ENCODE measurements at regions not wholly inside any gene's neighbourhood (a gene's known extent, or its start where the extent isn't known, plus 50 kb on each side); places are given as distances from the start of the nearest gene placed in this dataset.
"Not testable (repeated sequence)": the region's sequence is repeated elsewhere in the genome, so short reads cannot be mapped to it uniquely, and the experiment has no call there.

DNA sequence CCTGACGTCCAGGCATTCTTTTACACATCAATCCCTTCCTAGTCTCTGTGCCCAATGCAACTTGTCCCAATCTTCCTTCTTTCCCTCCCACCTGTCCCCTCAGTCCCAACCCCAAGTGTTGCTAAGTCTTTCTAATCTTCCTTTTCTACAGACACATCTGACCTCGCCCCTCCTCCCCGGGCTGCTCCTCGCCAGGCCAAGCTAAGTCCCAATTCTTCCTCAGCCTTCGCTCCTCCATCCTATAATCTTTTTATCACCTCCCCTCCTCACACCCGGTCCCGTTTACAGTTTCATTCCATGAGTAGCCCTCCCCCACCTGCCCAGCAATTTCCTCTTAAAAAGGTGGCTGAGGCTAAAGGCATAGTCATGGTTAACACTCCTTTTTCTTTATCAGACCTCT, 413.3 kb upstream of the ST8SIA4 start:
- not testable (repeated sequence) for DNase-seq

DNA sequence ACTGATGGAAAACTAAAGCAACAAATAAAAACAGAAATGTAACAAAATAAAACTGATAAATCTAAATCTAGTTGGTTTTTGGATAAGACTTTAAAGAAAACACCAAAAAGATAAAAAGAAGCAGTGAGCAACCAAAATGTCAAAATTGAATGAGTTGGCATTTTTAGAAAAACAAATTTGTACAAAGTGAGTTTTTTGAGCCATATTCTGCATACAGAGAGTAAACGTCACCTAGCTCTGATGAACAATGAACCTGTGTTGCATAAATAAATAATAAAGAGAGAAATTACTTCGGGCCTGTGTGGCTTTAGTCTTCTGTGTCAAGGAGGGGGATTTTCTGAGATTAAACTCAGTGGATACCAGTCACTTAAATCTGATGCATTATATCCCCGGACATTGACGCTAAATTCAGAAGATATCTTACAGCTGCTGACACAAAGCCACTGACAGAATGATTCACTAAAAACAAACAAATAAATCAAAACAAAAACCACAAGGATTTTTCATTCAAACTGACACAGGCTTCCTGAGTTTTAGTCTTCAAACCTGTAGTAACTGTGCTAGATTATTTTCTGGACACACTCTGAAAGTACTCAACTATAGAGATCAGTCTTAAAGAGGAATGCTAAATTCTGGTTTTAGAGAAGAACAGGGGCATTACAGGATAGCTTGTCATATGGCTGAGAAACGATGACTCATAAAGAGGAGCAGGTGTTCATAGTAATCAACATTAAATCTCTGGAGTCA, 403.5 kb upstream of the ST8SIA4 start:
- no peak for DNase-seq

DNA sequence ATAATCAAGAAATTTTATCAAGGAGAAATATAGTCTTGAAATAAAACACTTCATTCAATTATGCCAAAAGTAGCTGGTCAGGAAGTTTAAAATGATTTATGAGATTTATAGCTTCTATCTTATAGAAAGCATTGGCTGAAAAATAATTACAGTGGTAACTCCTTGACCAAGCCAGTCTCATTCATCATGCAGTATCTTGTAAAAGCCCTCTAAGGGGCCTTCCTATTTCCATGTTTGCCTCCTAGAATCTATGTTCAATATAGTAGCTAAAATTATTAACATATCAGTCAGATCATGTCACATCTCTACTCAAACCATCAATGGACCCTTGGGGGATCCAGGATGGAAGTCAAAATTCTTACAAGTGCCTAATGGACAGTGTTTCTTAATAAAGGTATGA, 393.4 kb upstream of the ST8SIA4 start:
- no peak for DNase-seq

DNA sequence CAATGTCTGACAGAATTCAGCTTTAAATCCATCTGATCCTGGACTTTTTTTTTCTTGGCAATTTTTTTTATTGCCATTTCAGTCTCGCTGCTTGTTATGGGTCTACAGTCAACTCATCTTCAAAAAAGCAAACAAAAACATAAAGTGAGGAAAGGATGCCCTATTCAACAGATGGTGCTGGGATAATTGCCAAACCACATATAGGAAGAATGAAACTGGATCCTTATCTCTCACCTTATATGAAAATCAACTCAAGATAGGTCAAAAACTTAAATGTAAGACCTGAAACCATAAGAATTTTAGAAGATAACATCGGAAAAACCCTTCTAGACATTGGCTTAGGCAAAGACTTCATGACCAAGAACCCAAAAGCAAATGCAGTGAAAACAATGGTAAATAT, 389.1 kb upstream of the ST8SIA4 start:
- no peak for DNase-seq

DNA sequence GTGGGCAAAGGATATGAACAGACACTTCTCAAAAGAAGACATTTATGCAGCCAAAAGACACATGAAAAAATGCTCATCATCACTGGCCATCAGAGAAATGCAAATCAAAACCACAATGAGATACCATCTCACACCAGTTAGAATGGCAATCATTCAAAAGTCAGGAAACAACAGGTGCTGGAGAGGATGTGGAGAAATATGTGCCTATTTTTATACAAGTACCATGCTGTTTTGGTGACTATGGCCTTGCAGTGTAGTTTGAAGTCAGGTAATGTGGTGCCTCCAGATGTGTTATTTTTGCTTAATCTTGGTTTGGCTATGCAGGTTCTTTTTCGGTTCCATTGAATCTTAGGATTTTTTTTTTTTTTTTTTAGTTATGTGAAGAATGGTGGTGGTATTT, 387.7 kb upstream of the ST8SIA4 start:
- not testable (repeated sequence) for DNase-seq

DNA sequence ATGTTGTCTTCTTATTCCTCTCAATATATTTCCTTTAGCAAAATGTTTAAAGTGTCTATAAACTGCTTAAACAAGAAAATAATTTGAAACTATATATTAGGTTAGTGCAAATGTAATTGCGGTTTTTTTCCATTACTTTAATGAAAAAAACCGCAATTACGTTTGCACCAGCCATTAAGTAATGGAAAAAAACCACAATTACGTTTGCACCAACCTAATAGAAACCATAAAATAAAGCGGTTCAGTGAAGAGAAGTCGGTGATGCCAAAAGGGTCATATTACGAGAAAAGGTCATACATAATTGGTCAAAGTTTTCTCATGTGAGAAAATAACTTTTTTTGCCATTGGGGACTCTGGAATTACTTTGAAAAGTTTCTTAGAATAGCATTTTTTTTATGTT, 385.6 kb upstream of the ST8SIA4 start:
- DNase-seq = no peak

DNA sequence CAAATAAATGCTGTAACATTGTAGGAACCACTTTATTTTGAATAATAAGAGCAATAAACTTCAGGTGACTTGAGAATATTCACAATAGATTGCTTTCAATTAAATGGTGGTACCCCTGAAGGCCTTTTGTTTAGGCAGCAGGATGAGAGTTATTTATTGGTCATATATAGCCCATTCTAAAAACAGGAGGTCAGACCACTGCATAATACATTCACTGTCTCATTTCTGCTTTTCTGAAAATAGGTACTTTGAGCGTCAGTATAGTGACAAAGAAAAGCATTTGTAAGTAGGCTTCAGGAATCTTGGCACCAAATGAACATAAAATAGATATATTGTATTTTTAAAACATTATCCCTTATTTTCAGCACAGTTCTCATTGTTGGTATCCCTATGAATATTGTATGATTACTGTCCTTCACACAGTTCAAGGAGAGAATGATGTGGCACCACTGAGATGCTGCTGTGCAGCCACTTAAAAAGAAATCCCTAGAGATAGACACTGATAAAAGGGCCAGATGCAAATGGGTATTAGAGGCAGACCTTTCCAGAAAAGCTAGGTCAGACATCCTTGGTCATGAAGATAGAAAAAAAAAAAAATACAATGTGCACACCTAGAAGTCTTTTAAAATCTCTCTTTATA, 381.8 kb upstream of the ST8SIA4 start:
- no peak for DNase-seq

DNA sequence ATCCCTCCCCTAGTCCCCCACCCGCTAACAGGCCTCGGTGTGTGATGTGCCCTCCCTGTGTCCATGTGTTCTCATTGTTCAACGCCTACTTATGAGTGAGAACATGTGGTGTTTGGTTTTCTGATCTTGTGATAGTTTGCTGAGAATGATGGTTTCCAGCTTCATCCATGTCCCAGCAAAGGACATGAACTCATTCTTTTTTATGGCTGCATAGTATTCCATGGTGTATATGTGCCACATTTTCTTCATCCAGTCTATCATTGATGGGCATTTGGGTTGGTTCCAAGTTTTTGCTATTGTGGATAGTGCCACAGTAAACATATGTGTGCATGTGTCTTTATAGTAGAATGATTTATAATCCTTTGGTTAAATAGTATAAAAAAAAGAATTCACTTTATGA, 380.9 kb upstream of the ST8SIA4 start:
- not testable (repeated sequence) for DNase-seq

DNA sequence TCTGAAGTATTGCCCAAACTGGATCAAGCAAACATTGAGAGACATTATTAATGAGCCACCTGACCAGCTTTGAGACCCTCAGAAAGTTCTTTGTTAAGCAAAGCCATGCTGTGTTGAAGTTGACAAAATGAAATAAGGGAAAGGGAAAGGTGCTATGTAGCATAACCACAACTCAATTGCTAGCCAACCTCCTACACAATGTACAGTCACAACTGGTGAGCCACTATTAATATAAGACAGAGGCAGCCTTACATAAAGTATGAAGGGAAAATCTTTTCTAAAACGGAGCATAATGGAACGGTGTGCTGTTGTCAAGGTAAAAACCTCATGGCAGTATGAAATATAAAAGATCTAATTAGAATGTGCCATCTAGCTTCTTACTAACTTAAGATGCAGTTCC, 375.8 kb upstream of the ST8SIA4 start:
- no peak for DNase-seq

DNA sequence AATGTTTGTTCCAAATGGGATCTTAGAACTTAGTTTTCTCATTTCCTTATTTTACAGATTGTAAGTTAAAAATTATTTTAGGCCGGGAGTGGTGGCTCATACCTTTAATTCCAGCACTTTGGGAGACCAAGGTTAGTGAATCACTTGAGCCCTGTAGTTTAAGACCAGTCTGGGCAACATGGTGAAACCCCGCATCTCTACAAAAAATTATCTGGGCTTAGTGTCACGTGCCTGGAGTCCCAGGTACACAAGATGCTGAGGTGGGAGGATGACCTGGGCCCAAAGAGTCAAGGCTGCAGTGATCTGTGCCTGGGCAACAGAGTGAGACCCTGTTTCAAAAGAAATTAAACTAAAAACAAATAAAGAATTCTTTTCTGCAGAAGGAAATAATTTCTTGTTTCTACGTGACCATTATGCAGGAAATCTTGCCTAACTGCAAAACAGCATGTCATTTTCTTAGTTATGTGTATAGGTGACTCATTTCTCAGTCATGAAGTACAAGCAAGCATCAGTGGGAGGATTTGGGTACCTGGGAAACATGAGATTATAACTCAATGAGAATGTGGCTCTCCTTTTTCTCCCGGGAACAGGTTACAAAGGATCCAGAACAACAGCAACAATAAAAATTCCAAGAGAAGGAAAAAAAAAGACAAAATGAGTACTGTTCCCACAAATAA, 375.1 kb upstream of the ST8SIA4 start:
- no peak for DNase-seq

DNA sequence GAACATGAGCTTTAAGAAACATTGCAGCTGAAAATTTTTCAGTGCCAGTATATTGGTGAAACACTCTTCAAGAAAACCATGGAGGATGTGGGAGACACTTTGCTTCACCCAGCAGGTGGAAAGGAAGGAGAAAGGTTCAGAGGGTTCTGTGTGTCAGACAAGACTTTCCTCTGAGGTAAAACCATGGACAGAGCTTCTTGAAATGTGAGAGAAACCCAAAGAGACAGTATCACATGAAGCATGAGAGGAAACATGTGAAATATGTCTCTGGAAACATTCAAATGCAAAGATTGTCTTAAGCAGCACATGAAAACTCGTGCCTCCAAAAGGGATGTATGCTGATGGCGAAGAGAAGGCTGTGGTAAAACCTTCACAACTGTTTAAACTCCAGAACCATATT, 368.9 kb upstream of the ST8SIA4 start:
- DNase-seq = no peak

DNA sequence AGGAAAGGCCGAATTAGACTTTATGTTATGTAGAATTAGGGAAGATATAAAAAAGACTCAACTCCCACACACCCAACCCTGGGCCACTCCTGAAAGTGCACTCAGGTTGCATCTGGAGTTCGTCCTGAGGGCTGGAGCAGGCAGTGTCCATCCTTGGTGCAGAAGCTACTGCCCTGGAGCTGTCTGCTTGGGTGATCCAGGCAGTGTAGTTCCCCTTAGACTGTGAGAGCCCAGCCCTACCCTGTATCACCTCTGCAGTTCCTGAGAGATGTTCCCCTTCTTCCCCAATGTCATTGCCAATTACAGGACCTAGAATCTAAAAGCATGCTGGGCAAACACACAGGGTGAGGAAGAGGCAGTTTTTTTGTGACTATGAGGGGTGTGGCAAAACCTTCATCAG, 368.3 kb upstream of the ST8SIA4 start:
- DNase-seq = no peak

DNA sequence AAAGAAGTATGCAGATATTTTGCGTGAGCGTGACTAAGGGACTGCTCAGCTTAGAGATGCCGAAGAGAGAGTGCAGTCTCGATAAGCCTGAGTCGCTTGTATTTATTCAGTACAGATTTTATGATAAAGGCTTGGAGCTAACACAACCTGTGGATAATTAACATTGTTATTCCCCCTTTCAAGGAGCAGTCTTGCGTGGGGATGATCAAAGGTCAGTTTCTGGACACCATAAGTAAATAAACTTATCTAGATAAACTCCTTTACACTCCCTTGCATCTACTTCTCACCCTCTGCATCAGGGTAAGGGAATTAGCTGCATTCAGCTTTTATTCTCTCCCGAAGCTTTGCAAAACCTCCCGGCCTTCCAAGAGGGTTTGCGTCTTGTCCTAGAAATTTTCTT, 357.8 kb upstream of the ST8SIA4 start:
- DNase-seq = no peak

DNA sequence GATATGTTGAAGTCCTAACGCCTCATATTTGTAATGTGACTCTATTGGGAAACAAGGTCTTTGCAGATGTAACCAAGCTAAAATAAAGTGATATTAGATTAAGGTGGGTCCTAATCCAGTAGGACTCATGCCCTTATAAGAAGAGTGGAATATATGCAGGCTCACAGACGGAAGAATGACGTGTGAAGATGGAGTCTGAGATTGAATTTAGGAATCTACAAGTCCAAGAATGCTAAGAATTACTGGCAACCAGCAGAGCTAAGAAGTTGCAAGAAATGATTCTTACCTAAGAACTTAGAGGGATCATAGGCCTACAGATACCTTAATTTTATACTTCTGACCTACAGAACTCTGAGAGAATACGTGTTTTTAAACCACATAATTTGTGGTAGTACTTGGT, 350.0 kb upstream of the ST8SIA4 start:
- no peak for DNase-seq

DNA sequence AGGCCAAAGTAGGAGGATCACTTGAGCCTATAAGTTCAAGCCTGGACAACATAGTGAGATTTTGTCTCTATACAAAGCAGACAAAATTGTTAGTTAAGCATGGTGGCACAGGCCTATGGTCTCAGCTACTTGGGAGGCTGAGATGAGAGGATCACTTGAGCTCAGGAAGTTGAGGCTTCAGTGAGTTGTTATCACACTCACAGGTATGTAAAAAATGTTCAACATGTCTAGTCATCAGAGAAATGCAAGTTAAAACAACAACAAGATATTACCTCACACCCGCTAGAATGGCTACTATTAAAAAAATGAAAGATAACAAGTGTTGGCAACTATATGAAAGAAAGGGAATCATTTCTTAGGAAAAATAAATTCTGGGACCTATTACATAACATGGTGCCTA, 341.5 kb upstream of the ST8SIA4 start:
- DNase-seq = no peak

DNA sequence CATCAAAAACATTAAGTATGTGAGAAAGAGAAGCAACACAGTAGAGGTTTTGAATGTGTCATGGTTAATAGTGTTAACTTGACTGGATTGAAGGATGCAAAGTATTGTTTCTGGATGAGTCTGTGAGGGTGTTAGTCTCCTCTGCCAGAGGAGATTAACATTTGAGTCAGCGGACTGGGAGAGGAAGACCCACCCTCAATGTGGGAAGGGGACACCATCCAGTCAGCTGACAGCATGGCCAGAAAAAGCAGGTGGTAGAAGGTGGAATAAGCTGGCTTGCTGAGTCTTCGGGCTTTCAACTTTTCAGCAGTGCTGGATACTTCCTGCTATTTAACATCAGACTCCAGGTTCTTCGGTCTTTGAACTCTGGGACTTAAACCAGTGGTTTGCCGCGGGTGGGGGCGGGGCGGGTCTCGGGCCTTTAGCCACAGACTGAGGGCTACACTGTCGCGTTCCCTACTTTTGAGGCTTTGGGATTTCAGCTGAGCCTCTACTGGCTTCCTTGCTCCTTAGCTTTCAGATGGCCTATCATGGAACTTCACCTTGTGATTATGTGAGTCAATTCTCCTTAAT, 309.9 kb upstream of the ST8SIA4 start:
- no peak for DNase-seq

DNA sequence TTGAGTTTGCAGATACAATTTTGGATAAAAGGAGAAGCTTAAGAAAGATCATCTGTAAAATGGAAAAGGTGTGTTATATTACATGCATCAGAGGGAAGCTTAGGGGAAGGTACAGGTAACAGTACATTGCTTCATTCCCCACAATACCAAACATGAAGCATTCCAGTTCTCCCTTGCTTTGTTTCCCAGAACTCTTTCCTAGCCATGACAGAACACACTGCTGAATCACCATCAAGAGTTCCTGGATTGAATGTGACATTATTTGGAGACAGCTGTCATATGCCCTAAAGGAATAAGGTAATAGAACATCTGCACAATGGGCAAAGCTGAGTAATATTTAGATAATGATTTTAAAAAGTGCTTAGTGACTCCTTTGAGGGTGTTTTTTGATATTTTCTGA, 303.5 kb upstream of the ST8SIA4 start:
- DNase-seq = no peak

DNA sequence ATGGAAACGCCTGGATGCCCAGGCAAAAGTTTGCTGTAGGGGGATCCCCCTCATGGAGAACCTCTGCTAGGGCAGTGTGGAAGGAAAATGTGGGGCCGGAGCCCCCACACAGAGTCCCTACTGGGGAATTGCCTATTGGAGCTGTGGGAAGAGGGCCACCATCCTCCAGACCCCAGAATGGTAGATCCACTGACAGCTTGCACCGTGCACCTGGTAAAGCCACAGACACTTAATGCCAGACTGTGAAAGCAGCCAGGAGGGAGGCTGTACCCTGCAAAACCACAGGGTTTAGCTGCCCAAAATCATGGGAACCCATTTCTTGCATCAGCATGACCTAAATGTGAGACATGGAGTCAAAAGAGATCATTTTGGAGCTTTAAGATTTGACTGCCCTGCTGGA, 302.0 kb upstream of the ST8SIA4 start:
- not testable (repeated sequence) for DNase-seq

DNA sequence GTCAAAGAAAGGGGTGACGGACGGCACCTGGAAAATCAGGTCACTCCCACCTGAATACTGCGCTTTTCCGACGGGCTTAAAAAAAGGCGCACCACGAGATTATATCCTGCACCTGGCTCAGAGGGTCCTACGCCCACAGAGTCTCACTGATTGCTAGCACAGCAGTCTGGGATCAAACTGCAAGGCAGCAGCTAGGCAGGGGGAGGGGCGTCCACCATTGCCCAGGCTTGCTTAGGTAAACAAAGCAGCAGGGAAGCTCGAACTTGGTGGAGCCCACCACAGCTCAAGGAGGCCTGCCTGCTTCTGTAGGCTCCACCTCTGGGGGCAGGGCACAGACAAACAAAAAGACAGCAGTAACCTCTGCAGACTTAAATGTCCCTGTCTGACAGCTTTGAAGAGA, 277.3 kb upstream of the ST8SIA4 start:
- not testable (repeated sequence) for DNase-seq

DNA sequence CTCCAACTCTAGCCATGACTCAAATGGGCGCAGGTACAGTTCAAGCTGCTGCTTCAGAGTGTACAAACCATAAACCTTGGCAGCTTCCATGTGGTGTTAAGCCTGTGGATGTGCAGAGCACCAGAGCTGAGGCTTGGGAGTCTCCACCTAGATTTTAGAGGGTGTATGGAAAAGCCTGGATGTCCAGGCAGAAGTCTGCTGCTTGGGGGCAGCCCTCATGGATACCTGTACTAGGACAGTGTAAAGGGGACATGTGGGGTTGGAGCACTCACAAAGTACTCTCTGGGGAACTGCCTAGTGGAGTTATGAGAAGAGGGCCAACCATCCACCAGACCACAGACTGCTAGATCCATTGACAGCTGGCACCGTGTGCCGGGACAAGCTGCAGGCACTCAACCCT, 273.5 kb upstream of the ST8SIA4 start:
- no peak for DNase-seq

DNA sequence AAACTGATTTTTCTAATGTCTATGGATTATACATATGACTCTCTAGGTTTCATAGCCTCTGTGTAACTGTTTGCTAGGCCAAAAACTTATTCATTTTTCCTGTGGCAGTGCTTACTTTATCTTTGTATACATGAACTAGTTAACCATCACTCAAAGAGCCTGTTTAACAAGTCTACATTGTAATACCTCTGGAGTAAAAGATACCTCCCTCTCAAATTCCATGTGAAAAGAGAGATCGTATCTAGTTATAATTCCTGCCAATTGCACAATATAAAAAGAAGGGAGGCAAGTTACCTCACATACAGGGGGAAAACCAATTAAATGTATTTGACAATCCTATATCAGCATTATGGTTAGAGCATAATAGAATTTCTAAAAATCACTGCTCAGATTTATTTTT, 271.9 kb upstream of the ST8SIA4 start:
- DNase-seq = no peak

DNA sequence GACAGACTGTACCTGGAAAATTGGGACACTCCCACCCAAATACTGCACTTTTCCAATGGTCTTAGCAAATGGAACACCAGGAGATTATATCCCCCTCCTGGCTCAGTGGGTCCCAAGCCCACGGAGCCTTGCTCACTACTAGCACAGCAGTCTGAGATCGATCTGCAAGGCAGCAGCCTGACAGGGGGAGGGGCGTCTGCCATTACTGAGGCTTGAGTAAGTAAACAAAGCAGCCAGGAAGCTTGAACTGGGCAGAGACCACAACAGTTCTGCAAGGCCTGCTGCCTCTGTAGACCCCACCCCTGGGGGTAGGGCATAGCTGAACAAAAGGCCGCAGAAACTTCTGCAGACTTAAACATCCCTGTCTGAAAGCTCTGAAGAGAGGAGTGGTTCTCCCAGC, 260.0 kb upstream of the ST8SIA4 start:
- DNase-seq = no peak

DNA sequence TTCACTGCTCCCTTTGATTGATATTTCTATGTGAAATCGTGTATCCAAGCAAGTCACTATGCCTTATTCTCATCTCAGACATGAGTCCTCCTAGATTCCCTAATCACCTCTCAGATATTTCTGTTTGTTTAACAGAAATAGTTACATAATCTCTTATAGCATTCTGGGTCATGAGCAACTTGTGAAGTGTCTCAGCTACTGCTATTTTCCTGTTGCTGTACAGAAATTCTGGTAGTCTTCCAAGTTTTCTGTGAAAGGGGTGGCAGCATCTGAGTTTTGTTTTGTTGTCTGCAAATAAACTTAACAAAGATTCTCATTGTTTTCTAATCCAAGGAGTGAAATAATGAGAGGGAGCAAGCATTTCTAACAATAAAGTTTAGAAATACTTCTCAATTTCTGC, 256.9 kb upstream of the ST8SIA4 start:
- no peak for DNase-seq

DNA sequence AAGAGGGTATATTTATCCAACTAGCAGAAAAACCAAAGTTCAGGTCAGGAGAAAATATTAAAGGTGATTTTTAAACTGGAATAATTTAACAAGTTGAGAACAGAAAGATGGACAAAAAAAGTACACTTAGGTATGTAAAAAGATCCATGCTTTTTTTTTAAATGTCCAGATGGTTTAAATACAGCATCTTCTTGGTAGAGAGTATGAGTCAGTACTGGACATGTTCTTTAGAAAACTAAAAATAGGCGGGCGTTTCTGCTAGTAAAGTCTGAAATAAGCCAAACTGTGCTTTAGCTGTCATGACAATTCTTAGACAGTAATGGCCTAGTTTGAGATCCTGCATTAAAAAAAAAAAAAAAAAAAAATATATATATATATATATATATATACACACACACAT, 255.9 kb upstream of the ST8SIA4 start:
- no peak for DNase-seq

Data from activated effector memory CD4-positive, alpha-beta T cell treated with Interleukin-2 at 50 U/mL for 16 hours (primary cell).